ENCODE measurements at regions not wholly inside any gene's neighbourhood (a gene's known extent, or its start where the extent isn't known, plus 50 kb on each side); places are given as distances from the start of the nearest gene placed in this dataset.

- TF ChIP-seq POLR2A (IDR thresholded peaks at IDR 0.05) (no peak), CTCF (IDR thresholded peaks at IDR 0.05) (no peak)
These were observed 126.9 kb upstream of the TMPRSS2 start for GRCh38 chr21:41634858-41635257.

All from thyroid gland (tissue), 4 donors.